ENCODE measurements at regions not wholly inside any gene's neighbourhood (a gene's known extent, or its start where the extent isn't known, plus 50 kb on each side); places are given as distances from the start of the nearest gene placed in this dataset.

GRCh38 chr2:223165423-223166214, 113.6 kb downstream of the KCNE4 start:
- DNase-seq (ENCODE audit: low read depth, low spot score) (no peak), FAIRE-seq (no peak)
- Histone ChIP-seq H3K4me1 (ENCODE audit: control insufficient read depth, extremely low read depth, insufficient read depth, low read length) (no peaks in the 10 kb centered on the region), H3K9me1 (ENCODE audit: control insufficient read depth, extremely low read depth, insufficient read depth, low read length) (no peaks in the 10 kb centered on the region), H3K27ac (ENCODE audit: control insufficient read depth, insufficient read depth, low read length) (no peak overlapping the region), H3K79me2 (ENCODE audit: control insufficient read depth, insufficient read depth, low read length) (no peaks in the 10 kb centered on the region), H3K9me3 (ENCODE audit: control insufficient read depth, low read depth, low read length) (no peaks in the 10 kb centered on the region), H3K27me3 (ENCODE audit: control insufficient read depth, extremely low read depth, insufficient read depth, low read length) (no peaks in the 10 kb centered on the region), H3K36me3 (ENCODE audit: control insufficient read depth in 2 of 2, extremely low read depth in 1 of 2, insufficient read depth in 2 of 2, low read length in 2 of 2) (no peaks in the 10 kb centered on the region), H3K4me2 (ENCODE audit: control insufficient read depth, extremely low read depth, insufficient read depth, low read depth, low read length) (no peak overlapping the region), H3K4me3 (ENCODE audit: control insufficient read depth in 2 of 3, extremely low read depth in 1 of 3, insufficient read depth in 2 of 3, low read depth in 1 of 3, low read length in 3 of 3) (no peak overlapping the region), H4K20me1 (ENCODE audit: control insufficient read depth, extremely low read depth, insufficient read depth, low read length) (no peaks in the 10 kb centered on the region), H3K9ac (ENCODE audit: control insufficient read depth, extremely low read depth, insufficient read depth, low read length) (no peak overlapping the region), H2AFZ (ENCODE audit: control insufficient read depth, low read length) (no peak overlapping the region)
- TF ChIP-seq EZH2 (IDR thresholded peaks at IDR 0.05; ENCODE audit: low read length), result no peak
- TF ChIP-seq, protein P1, sequence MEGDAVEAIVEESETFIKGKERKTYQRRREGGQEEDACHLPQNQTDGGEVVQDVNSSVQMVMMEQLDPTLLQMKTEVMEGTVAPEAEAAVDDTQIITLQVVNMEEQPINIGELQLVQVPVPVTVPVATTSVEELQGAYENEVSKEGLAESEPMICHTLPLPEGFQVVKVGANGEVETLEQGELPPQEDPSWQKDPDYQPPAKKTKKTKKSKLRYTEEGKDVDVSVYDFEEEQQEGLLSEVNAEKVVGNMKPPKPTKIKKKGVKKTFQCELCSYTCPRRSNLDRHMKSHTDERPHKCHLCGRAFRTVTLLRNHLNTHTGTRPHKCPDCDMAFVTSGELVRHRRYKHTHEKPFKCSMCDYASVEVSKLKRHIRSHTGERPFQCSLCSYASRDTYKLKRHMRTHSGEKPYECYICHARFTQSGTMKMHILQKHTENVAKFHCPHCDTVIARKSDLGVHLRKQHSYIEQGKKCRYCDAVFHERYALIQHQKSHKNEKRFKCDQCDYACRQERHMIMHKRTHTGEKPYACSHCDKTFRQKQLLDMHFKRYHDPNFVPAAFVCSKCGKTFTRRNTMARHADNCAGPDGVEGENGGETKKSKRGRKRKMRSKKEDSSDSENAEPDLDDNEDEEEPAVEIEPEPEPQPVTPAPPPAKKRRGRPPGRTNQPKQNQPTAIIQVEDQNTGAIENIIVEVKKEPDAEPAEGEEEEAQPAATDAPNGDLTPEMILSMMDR (optimal IDR thresholded peaks at IDR 0.05 in 1 of 3, IDR thresholded peaks at IDR 0.05 in 1 of 3, conservative IDR thresholded peaks at IDR 0.05 in 1 of 3; ENCODE audit: extremely low read depth in 1 of 3, insufficient read depth in 2 of 3, low read length in 3 of 3), result no peak
- dilution Hi-C loops (cut with MboI; ENCODE audit: extremely low pct_ligation_motif_present, low sequenced_read_pairs), result no loop called here

DNA sequence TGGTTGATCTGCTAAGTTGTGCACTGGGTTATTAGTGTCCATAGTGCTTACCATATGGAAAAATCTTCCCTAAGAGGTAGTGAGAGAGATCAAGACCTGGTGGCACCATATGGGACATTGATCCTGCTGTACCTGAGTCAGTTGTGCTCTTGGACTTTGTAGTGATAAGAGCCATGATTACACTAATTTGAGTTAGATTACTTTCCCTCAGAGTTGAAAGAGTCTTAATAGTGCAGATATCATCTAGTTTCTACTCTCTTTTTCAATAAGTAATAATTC, 114.2 kb downstream of the KCNE4 start:
- H3K9me1 ChIP-seq (ENCODE audit: control insufficient read depth, extremely low read depth, insufficient read depth, low read length), result no peaks in the 10 kb centered on the region
- no peak overlapping the region for H2AFZ ChIP-seq (ENCODE audit: control insufficient read depth, low read length)
- no peaks in the 10 kb centered on the region for H3K79me2 ChIP-seq (ENCODE audit: control insufficient read depth, insufficient read depth, low read length)
- no peaks in the 10 kb centered on the region for H4K20me1 ChIP-seq (ENCODE audit: control insufficient read depth, extremely low read depth, insufficient read depth, low read length)
- H3K4me1 ChIP-seq (ENCODE audit: control insufficient read depth, extremely low read depth, insufficient read depth, low read length), result no peaks in the 10 kb centered on the region
- DNase-seq (ENCODE audit: low read depth, low spot score) (no peak), FAIRE-seq (no peak)
- no peaks in the 10 kb centered on the region for H3K9me3 ChIP-seq (ENCODE audit: control insufficient read depth, low read depth, low read length)
- H3K27me3 ChIP-seq (ENCODE audit: control insufficient read depth, extremely low read depth, insufficient read depth, low read length), result no peaks in the 10 kb centered on the region
- dilution Hi-C loops (cut with MboI; ENCODE audit: extremely low pct_ligation_motif_present, low sequenced_read_pairs), result no loop called here
- no peak overlapping the region for H3K9ac ChIP-seq (ENCODE audit: control insufficient read depth, extremely low read depth, insufficient read depth, low read length)
- H3K36me3 ChIP-seq (ENCODE audit: control insufficient read depth in 2 of 2, extremely low read depth in 1 of 2, insufficient read depth in 2 of 2, low read length in 2 of 2), result no peaks in the 10 kb centered on the region
- TF ChIP-seq EZH2 (IDR thresholded peaks at IDR 0.05; ENCODE audit: low read length), result no peak
- no peak overlapping the region for H3K4me2 ChIP-seq (ENCODE audit: control insufficient read depth, extremely low read depth, insufficient read depth, low read depth, low read length)
- H3K27ac ChIP-seq (ENCODE audit: control insufficient read depth, insufficient read depth, low read length), result no peak overlapping the region
- no peak overlapping the region for H3K4me3 ChIP-seq (ENCODE audit: control insufficient read depth in 2 of 3, extremely low read depth in 1 of 3, insufficient read depth in 2 of 3, low read depth in 1 of 3, low read length in 3 of 3)

Measured in keratinocyte (primary cell).